Neural cell (in vitro differentiated cells): ENCODE measurements at regions not wholly inside any gene's neighbourhood (a gene's known extent, or its start where the extent isn't known, plus 50 kb on each side); places are given as distances from the start of the nearest gene placed in this dataset.
"Not testable (repeated sequence)": the region's sequence is repeated elsewhere in the genome, so short reads cannot be mapped to it uniquely, and the experiment has no call there.

Source experiments
- H2AFZ ChIP-seq: fragments of 200-600, 300-800 bp; sonication (generic), shearing (Covaris generic); 2 replicates; pipeline ENCODE4 v1.6.0; 2014; ENCODE audit warnings: low read depth, mild to moderate bottlenecking, antibody characterized with exemption, low read length, moderate library complexity
- H3F3A ChIP-seq: fragments of 200-600 bp; shearing (Covaris generic); 2 replicates; pipeline ENCODE4 v1.6.1; 2016; ENCODE audit warnings: mild to moderate bottlenecking, moderate library complexity, mixed read lengths, antibody characterized with exemption, low read length; ENCODE audit not compliant: insufficient read depth, poor library complexity, severe bottlenecking
- H3K27ac ChIP-seq: fragments of 200-600, 300-800 bp; sonication (generic), shearing (Covaris generic); 2 replicates; pipeline ENCODE4 v1.5.1; 2014; ENCODE audit warnings: mild to moderate bottlenecking, low read length, moderate library complexity
- H3K27me3 ChIP-seq: fragments of 300-800, 200-600 bp; sonication (generic), shearing (Covaris generic); 2 replicates; pipeline ENCODE4 v1.6.0; 2014; ENCODE audit warnings: mild to moderate bottlenecking, low read depth, low read length, moderate library complexity; ENCODE audit not compliant: insufficient read depth
- H3K36me3 ChIP-seq: fragments of 300-800, 200-600 bp; sonication (generic), shearing (Covaris generic); 2 replicates; pipeline ENCODE4 v1.5.1; 2014; ENCODE audit warnings: mild to moderate bottlenecking, antibody characterized with exemption, low read length, moderate library complexity; ENCODE audit not compliant: insufficient read depth
- H3K4me2 ChIP-seq: fragments of 300-800, 200-600 bp; sonication (generic), shearing (Covaris generic); 2 replicates; pipeline ENCODE4 v1.6.0; 2014; ENCODE audit warnings: mild to moderate bottlenecking, low read length
- H3K4me3 ChIP-seq: fragments of 300-800, 200-600 bp; sonication (generic), shearing (Covaris generic); 2 replicates; pipeline ENCODE4 v1.5.1; 2014; ENCODE audit warnings: mild to moderate bottlenecking, low read length, moderate library complexity
- H3K79me2 ChIP-seq: fragments of 200-600 bp; shearing (Covaris generic); replicated peaks from 2 replicates; pipeline ENCODE4 v1.6.0; 2014; ENCODE audit warnings: mild to moderate bottlenecking, low read length, moderate library complexity; ENCODE audit not compliant: insufficient read depth
- H3K9ac ChIP-seq: fragments of 300-800, 200-600 bp; sonication (generic), shearing (Covaris generic); 2 replicates; pipeline ENCODE4 v1.6.1; 2016; ENCODE audit warnings: mild to moderate bottlenecking, low read length, mixed read lengths
- H3K9me2 ChIP-seq: fragments of 200-600 bp; shearing (Covaris generic); 2 replicates; pipeline ENCODE4 v1.6.1; 2016; ENCODE audit warnings: mild to moderate bottlenecking, low read length, mixed read lengths; ENCODE audit not compliant: insufficient read depth
- H3K9me3 ChIP-seq: fragments of 200-600, 300-800 bp; sonication (generic), shearing (Covaris generic); 2 replicates; pipeline ENCODE4 v1.6.1; 2016; ENCODE audit warnings: mild to moderate bottlenecking, mixed run types, low read length, moderate library complexity, mixed read lengths
- H4K20me1 ChIP-seq: fragments of 200-600 bp; shearing (Covaris generic); 2 replicates; pipeline ENCODE4 v1.6.1; 2016; ENCODE audit warnings: mild to moderate bottlenecking, mixed run types; ENCODE audit not compliant: insufficient read depth
- CTCF ChIP-seq: fragments of 450-650 bp; IDR thresholded peaks from 2 replicates; pipeline ENCODE4 v1.5.1; 2014; ENCODE audit warnings: antibody characterized with exemption, mild to moderate bottlenecking, moderate library complexity; ENCODE audit not compliant: poor library complexity, severe bottlenecking
- EP300 ChIP-seq: fragments of 450-650 bp; conservative IDR thresholded peaks from 2 replicates; pipeline ENCODE4 v1.6.1; 2014; ENCODE audit warnings: antibody characterized with exemption, mild to moderate bottlenecking, moderate library complexity; ENCODE audit not compliant: poor library complexity, severe bottlenecking
- EZH2 ChIP-seq: fragments of 200-600, 300-800 bp; shearing (Covaris generic), sonication (generic); IDR thresholded peaks from 2 replicates; pipeline ENCODE4 v1.6.1; 2014; ENCODE audit warnings: antibody characterized with exemption, low read length, borderline replicate concordance, mild to moderate bottlenecking; ENCODE audit not compliant: insufficient read depth, poor library complexity, severe bottlenecking
- POLR2AphosphoS5 ChIP-seq: IDR thresholded peaks from 2 replicates; pipeline ENCODE4 v1.6.1; 2012
- RAD21 ChIP-seq: fragments of 450-650 bp; conservative IDR thresholded peaks from 2 replicates; pipeline ENCODE4 v1.6.1; 2014; ENCODE audit warnings: antibody characterized with exemption, mild to moderate bottlenecking, moderate library complexity
- REST ChIP-seq: IDR thresholded peaks from 2 replicates; pipeline ENCODE4 v1.6.1; 2012; ENCODE audit warnings: borderline replicate concordance
- SMC3 ChIP-seq: fragments of 450-650 bp; conservative IDR thresholded peaks from 2 replicates; pipeline ENCODE4 v1.6.1; 2014; ENCODE audit warnings: antibody characterized with exemption, mild to moderate bottlenecking, moderate library complexity; ENCODE audit not compliant: poor library complexity
- TAF1 ChIP-seq: IDR thresholded peaks from 2 replicates; pipeline ENCODE4 v1.6.1; 2012; ENCODE audit warnings: low read depth

- H3K4me2 ChIP-seq = no peak overlapping the region
- no peaks in the 10 kb centered on the region for H3K9me3 ChIP-seq
- no peak overlapping the region for H3K4me3 ChIP-seq
- H3F3A ChIP-seq = no peaks in the 10 kb centered on the region
- H3K9me2 ChIP-seq = no peaks in the 10 kb centered on the region
- H2AFZ ChIP-seq = no peak overlapping the region
- no peaks in the 10 kb centered on the region for H4K20me1 ChIP-seq
- H3K9ac ChIP-seq = no peak overlapping the region
- no peaks in the 10 kb centered on the region for H3K27me3 ChIP-seq
- TF ChIP-seq REST (no peak), RAD21 (no peak), EZH2 (no peak), EP300 (no peak), CTCF (no peak), TAF1 (no peak), POLR2AphosphoS5 (no peak), SMC3 (no peak)
- H3K36me3 ChIP-seq = no peaks in the 10 kb centered on the region
- H3K79me2 ChIP-seq = no peaks in the 10 kb centered on the region
- H3K27ac ChIP-seq = no peak overlapping the region
Observed at GRCh38 chr4:184335520-184335919, 117.8 kb upstream of the ENPP6 start.

- H3K9ac ChIP-seq, H3F3A ChIP-seq, H3K27ac ChIP-seq, H3K27me3 ChIP-seq, H3K9me2 ChIP-seq, H3K4me3 ChIP-seq, H4K20me1 ChIP-seq, H3K36me3 ChIP-seq, H3K79me2 ChIP-seq, H2AFZ ChIP-seq, H3K4me2 ChIP-seq, H3K9me3 ChIP-seq: not testable (repeated sequence)
Observed at GRCh38 chr4:184333446-184333845, 115.8 kb upstream of the ENPP6 start.

- Histone ChIP-seq H3K9ac (no peak overlapping the region), H3K79me2 (no peaks in the 10 kb centered on the region), H3K27me3 (no peaks in the 10 kb centered on the region), H3K27ac (no peak overlapping the region), H3K9me2 (no peaks in the 10 kb centered on the region), H3K4me3 (no peak overlapping the region), H3K9me3 (no peaks in the 10 kb centered on the region), H3K36me3 (no peaks in the 10 kb centered on the region), H3F3A (no peaks in the 10 kb centered on the region), H2AFZ (no peak overlapping the region), H4K20me1 (no peaks in the 10 kb centered on the region), H3K4me2 (no peak overlapping the region)
- TF ChIP-seq TAF1 = no peak
- no peak for TF ChIP-seq EP300
- TF ChIP-seq POLR2AphosphoS5 = no peak
Observed at GRCh38 chr4:184331268-184331995, 113.8 kb upstream of the ENPP6 start.

GRCh38 chr4:184330517-184331094 lies 112.9 kb upstream of the ENPP6 start:
- not testable (repeated sequence) for H4K20me1 ChIP-seq, H3K36me3 ChIP-seq

More at GRCh38 chr4:184330517-184331094, 112.9 kb upstream of the ENPP6 start:
- not testable (repeated sequence) for H3K4me2 ChIP-seq, H3K27ac ChIP-seq, H3K9ac ChIP-seq, H3K9me3 ChIP-seq, H3F3A ChIP-seq, H3K4me3 ChIP-seq, H2AFZ ChIP-seq, H3K27me3 ChIP-seq, H3K79me2 ChIP-seq, H3K9me2 ChIP-seq
